ENCODE measurements at regions not wholly inside any gene's neighbourhood (a gene's known extent, or its start where the extent isn't known, plus 50 kb on each side); places are given as distances from the start of the nearest gene placed in this dataset.

GRCh38 chr7:3179456-3179855, 121.6 kb upstream of the SDK1 start:
- no peak overlapping the region for H4K8ac ChIP-seq (ENCODE audit: low read depth in 2 of 2, low read length in 2 of 2)
- TF ChIP-seq RCOR1 (IDR thresholded peaks at IDR 0.05; ENCODE audit: insufficient replicate concordance, low read length) (no peak), ELK1 (IDR thresholded peaks at IDR 0.05; ENCODE audit: borderline replicate concordance, low read depth, low read length) (no peak), CEBPB (IDR thresholded peaks at IDR 0.05; ENCODE audit: low read depth, low read length) (no peak), MAZ (IDR thresholded peaks at IDR 0.05; ENCODE audit: borderline replicate concordance, low read depth, low read length) (no peak), RFX5 (IDR thresholded peaks at IDR 0.05; ENCODE audit: low read depth, low read length) (no peak), USF2 (IDR thresholded peaks at IDR 0.05; ENCODE audit: low read depth, low read length) (no peak)
- no peak overlapping the region for H3K56ac ChIP-seq (ENCODE audit: extremely low read depth, insufficient read depth, low read length)
- peaks cover 6% of the 10 kb centered on the region; the same call in 1 of the 2 replicates for H3K27me3 ChIP-seq (ENCODE audit: control insufficient read depth, insufficient read depth, low read length)
- no peak overlapping the region for H3K18ac ChIP-seq (ENCODE audit: low read depth, low read length)
- ChIA-PET CTCF (no interaction called here), POLR2A (ENCODE audit: unreplicated experiment) (no interaction called here)
- BruUV-seq (replicated peaks) = no TSS peak
- 61% methylated on average over 4 of the region's 8 CpGs; no CpG with 5 or more reads in 1 of the 2 experiments for WGBS, 2 experiments (ENCODE audit: extremely low coverage in 2 of 2, insufficient read length in 1 of 2)
- H2AFZ ChIP-seq (replicated peaks; ENCODE audit: low read length, poor library complexity) = no peak overlapping the region
- H3K9ac ChIP-seq (ENCODE audit: low read depth, low read length) = no peak overlapping the region
- no peak overlapping the region for H4K5ac ChIP-seq (ENCODE audit: low read depth, low read length)
- in situ Hi-C loops (cut with MboI; ENCODE audit: low sequenced_read_pairs) = no loop called here
- no peak overlapping the region for H2BK15ac ChIP-seq (ENCODE audit: low read depth, low read length)
- H3K79me1 ChIP-seq (ENCODE audit: low read depth in 1 of 2, low read length in 2 of 2) = no peaks in the 10 kb centered on the region
- H3K23ac ChIP-seq (ENCODE audit: low read depth, low read length) = no peak overlapping the region
- no peak overlapping the region for H3K4ac ChIP-seq (ENCODE audit: low read depth, low read length)
- no peaks in the 10 kb centered on the region; the same call in 1 of the 2 replicates for H3K4me1 ChIP-seq (ENCODE audit: control insufficient read depth, insufficient read depth, low read length)
- H2BK120ac ChIP-seq (ENCODE audit: low read depth, low read length) = no peak overlapping the region
- DNase-seq = no peak
- no peak for ATAC-seq (ENCODE audit: low read depth)
- no peak overlapping the region for H2AK9ac ChIP-seq (replicated peaks; ENCODE audit: low read depth, low read length, poor library complexity)
- no peaks in the 10 kb centered on the region for H4K20me1 ChIP-seq (ENCODE audit: insufficient read depth, low read length)
- no peak overlapping the region for H3K14ac ChIP-seq (replicated peaks; ENCODE audit: low read depth, low read length)
- H3K9me1 ChIP-seq (ENCODE audit: insufficient read depth, low read length) = no peaks in the 10 kb centered on the region
- H2AK5ac ChIP-seq (ENCODE audit: low read depth, low read length) = no peak overlapping the region
- no peak overlapping the region for H4K91ac ChIP-seq (ENCODE audit: insufficient read depth, low read depth, low read length)
- H3K4me3 ChIP-seq (ENCODE audit: insufficient read depth, low read depth, low read length) = no peak overlapping the region
- dilution Hi-C loops (cut with HindIII; ENCODE audit: low sequenced_read_pairs, unreplicated experiment) = no loop called here
- H3K27ac ChIP-seq (ENCODE audit: insufficient read depth, low read length) = no peak overlapping the region
- no peak overlapping the region for H2BK20ac ChIP-seq (ENCODE audit: low read depth, low read length)
- no peak overlapping the region for H3K4me2 ChIP-seq (ENCODE audit: low read depth, low read length)
- peaks cover 4% of the 10 kb centered on the region; the same call in 1 of the 2 replicates for H3K9me3 ChIP-seq (ENCODE audit: control insufficient read depth, insufficient read depth, low read length)
- no peak overlapping the region for H2BK5ac ChIP-seq (ENCODE audit: low read depth, low read length, poor library complexity, severe bottlenecking)
- no peaks in the 10 kb centered on the region for H3K36me3 ChIP-seq (ENCODE audit: control insufficient read depth, insufficient read depth, low read length)
- intact Hi-C loops (cut with micrococcal nuclease) = no loop called here
